HG03469 (cell line): ENCODE measurements at regions not wholly inside any gene's neighbourhood (a gene's known extent, or its start where the extent isn't known, plus 50 kb on each side); places are given as distances from the start of the nearest gene placed in this dataset.
"Not testable (repeated sequence)": the region's sequence is repeated elsewhere in the genome, so short reads cannot be mapped to it uniquely, and the experiment has no call there.

Experiments used
- ATAC-seq: cut with Tn5 transposase; IDR thresholded peaks from one replicate; pipeline ENCODE4 v1.9.1; 2021; ENCODE audit warnings: mild to moderate bottlenecking, moderate library complexity, moderate number of reproducible peaks; ENCODE audit not compliant: unreplicated experiment

DNA sequence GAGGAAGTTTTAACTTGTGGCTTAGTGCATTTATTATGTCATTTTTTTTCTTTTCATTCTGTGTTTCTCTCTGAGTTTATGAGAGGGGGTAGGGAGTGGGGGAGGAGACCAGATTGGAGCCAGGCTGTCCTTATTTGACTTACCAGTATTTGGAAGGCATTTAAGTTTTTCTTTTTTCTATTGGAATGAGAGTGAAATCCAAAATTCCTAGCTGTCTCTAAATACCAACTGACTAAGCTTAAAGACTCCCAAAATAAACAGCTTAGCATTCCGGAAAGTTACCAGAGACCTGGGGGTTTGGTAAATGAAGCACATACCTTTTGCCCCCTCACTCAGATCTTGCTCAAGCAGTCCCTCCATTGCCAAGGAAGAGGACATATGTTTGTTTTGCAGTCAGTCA is 581.9 kb upstream of the BRINP1 start:
- ATAC-seq = no peak

DNA sequence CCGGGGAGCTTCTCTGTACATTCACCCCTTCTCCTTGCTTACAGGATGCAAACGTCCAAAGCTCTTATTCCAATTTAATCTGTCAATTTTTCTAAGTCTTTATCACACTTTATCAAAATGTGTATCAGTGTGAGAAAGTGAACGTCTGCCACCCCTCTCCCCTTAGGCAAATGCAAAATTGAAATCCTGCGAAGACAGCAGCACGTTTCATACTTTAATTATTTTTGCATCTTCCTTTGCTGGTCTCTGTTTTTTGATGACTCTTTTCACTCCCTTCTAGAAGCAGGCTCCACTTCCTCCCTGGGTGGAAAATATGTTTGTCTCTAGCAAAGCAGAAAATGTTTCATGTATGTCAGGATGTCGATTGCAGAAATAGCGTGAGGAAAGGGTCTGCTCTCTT is 576.5 kb upstream of the BRINP1 start:
- ATAC-seq = no peak

DNA sequence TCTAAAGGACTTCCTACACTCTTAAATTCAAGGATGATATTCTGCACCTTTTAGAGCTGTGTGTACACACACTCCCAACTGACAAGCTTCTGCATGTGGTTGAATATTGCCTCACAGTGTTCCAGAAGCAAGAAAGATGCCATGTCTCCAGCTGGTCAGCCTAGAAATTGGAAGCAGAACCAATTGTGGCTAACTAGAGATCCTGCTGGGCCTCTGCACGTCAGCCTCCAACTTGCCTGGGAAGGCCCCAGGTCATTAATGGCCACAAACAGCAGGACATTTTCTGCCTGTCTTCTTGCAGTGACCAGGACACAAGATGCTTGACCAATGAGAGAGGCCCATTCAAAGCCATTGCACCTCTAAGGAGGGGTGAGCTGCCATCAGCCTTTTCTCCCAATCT is 571.9 kb upstream of the BRINP1 start:
- no peak for ATAC-seq

DNA sequence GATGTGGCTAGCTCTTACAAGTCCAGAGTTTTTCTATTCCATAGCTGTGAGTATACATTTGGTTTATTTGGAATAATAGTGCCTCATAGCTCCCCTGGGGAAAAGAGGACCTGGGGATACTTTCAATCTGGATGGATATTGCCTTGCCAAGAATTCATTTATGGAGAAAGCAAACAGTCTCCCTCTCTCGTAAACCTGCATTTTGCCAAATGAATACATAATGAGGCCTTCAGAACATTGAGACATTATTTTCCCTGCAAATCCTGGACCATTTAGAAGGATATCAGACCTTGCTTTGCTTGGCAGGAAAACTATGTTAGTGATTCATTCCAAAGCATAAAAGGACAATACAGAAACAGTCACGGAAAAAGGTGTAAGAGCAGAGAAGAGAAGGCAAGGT is 569.6 kb upstream of the BRINP1 start:
- no peak for ATAC-seq

DNA sequence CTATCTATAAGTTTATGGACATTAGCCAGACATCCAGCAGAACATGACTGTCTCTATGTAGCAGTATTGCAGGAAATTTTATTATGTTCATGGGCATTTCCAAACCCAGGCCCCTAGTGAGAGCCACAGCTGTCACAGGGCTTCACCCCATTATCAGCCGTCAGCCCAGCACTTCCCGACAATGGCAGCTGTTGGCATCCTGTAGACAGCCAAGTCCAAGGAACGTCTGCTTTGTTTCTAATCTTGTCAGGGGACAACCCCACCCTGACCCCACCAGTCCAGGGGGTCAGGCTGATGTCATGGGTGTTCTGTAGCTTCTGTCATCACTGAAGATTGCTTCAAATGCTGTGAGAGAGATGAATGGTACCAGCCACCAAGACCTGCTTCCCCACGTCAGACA is 565.3 kb upstream of the BRINP1 start:
- ATAC-seq = no peak

DNA sequence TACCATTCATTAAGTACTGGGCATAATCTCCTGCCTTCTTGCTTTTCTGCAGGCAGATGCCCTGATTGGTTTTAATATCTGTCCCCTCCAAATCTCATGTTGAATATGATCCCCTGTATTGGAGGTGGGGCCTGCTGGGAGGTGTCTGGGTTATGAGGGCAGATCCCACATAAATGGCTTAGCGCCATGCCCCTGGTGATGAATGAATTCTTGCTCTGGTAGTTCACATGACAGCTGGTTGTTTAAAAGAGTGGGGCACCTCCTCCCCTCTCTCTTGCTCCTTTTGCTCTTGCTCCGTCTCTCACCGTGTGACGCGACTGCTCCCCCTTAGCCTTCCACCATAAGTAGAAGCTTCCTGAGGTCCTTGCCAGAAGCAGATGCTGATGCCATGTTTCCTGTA is 564.0 kb upstream of the BRINP1 start:
- no peak for ATAC-seq

DNA sequence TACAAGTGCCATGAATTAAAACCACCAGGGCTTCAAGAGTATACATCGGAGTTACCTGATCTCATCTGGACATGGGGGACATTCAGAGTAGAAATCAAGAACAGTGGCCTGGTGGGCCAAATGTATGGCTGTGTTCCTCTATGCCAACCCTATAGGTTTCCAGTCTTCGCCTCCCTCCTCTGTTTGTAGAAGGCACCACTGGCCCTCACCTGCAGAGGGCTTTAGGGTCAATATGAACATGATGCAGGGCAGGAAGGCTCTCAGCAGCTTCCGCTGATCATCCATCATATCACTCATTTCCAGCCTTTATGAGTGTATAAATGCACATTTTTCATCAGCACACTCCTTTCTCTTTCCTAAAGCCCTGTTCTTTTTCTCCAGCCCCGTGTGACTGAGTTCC is 555.5 kb upstream of the BRINP1 start:
- no peak for ATAC-seq

DNA sequence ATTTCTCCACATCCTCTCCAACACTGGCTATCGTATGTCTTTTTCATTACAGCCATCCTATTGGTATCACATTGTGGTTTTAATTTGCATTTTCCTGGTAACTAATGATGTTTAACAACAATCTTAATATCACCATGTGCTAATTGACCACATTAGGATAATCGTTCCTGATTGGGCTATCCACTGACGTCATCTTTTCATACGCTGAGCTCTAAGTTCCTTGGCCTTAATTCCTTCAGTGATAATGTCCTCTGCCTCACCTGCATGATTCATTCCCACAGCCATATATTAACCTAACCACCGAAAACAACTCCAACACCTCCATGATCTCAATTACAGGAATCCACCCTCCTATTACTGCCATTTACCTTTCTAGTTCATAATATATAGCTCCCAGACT is 547.9 kb upstream of the BRINP1 start:
- ATAC-seq = no peak

DNA sequence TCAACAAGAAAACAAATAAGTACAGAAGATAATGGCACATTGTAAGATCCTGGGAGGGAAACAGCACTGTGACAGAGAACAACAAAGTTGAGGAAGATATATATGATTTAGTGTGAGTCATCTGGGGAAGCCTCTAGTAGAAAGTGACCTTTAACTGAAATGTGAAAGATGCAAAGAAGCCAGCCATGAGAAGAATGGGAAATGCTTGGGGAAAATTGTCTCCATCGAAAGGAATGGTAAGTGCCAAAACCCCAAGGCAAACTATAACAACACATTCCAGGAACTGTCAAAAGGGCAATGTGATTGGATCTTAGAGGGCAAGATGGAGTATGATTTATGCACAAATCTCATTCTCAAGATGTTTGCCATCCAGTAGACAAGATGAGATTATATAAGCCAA is 537.8 kb upstream of the BRINP1 start:
- ATAC-seq = no peak

DNA sequence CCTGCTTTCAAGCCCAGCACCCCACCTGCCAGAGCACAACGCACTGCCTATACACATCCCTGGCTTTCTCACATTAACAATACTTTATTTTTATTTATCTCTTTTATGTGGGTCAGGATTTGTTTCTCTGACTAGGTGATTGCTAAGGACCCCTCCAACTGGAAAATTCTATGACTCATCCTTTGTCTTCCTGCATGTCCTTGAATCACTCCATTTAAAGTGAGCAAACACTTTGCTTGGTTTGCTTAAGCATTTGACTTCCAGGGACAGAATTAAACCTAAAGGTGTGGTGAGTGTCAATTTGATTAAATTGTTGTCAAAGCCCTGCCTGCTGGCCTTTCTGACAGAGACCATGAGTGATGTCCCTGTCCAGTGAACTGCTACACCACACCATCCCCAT is 536.5 kb upstream of the BRINP1 start:
- no peak for ATAC-seq

DNA sequence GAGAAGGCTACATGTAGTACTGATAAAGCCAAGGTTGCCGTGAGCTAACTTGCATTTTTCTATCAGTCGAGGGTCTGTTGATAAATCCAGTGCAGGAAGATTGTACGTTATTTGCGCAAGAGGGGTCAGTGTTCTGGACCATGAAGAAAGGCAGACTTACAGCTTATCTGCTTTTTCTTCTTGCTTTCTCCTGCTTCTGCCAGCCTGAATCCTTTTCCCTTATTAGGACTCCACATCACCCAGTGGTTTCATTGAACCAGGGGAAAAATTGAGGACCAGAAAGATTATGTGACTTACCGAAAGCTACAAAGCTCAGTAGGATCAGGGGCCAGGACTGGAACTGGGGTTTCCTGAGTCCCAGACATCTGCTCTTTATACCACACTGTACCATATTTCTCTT is 534.6 kb upstream of the BRINP1 start:
- no peak for ATAC-seq

DNA sequence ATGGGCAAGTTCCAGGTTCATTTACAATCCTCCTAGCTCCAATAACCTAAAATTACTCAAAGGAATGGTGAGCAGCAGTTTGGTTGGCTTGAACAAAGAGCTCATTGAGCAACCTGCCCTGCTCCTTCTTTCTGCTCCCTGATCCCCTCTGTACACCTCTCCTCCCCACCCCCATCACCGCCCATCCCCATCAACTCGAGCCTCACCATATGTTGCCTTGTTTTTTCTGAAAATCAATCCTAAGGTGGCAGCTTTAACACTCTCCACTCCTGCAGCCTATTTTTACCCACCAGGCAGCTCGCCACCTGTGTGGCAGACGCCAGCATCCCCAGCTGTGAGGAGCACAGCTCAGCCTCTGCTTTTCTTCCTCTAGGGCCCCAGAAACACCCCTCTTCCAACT is 533.4 kb upstream of the BRINP1 start:
- ATAC-seq = no peak

DNA sequence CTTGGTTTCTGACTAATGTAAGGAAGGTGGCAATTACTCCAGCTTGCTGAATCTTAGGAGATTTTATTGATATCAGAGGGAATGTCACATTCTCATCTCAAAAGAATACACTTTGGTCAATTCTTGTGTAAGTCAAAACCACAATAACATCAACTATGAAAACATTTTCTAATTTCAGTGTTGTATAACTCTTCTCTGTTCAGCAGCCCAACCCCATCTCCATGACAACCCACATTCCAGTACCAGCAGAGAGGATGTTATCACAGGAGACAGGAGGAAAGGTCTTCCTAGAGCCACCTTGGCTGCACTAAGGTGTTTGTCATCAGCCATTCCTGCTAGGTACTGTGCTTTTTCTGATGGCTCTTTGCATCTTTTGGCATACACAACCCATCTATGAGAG is 529.1 kb upstream of the BRINP1 start:
- no peak for ATAC-seq

DNA sequence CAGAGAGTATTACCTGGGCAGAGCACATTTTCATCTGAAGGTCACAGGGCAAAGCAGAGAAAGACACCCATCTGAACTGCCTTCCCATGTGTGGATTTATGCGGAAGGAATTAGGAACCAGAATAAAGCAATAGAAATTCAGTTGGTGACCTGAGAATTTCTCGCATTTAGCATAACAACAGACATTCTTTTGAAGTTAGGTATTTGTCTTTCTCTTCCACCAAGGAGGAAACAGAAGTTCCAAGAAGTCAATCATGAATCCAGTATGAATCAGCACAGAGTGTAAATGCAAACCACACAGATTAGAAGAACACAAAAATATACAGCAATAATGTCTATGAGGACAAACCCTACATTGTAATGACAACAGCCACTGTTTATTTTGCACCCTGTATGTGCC is 515.2 kb upstream of the BRINP1 start:
- no peak for ATAC-seq

DNA sequence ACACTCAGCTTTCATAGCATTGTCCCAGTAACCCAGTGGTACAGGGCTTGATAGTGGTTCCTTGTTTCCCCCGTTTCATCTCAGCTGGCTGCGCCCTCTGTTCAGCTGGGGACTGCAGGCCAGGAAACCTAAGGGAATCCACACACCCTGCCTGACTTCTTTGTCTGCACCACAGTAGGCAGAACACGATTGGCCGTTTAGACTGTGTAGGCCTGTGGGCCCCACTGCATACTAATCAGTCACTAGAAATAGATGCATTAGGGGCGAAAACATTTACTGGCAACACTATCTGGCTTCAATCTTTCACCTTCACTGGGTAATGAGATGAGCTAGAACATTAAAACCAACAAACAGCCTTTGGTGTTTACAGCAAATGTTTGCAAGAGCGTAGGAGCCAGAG is 512.7 kb upstream of the BRINP1 start:
- no peak for ATAC-seq

DNA sequence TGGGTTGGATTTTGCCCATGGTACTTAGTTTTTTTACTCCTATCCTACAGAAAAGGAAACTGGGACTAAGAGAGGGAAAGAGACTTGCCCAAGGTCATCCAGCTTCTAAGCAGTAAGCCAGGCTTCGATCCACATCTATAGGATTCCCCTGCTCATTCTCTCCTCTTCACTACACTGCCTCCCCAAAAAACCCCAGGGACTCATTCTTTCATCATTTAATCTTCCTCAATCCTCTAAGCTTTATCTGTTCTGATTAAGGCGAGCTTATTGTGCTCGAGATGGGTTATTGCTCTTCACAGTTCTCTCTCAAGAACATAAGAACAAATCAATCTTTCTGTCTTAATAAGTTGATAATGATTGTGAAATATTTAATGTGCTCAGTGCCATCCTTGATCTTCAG is 511.1 kb upstream of the BRINP1 start:
- no peak for ATAC-seq

DNA sequence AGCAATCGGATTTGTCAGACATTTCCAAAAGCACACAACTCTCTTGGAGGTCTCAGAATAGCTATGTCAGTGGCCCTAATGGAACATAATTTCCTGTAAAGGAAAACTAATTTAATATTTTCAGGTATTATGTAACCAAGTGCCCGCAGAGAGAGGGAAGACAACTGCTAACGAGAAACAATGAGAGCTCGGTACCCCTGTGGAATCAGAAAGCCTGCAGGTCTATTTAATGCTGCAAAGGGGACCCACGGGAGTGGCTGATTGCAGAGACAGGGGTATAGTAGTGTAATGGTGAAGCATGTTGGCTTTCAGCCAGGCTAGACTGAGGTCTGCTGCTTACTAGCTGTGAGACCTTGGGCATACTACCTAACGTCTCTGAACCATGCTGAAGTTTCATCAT is 508.1 kb upstream of the BRINP1 start:
- no peak for ATAC-seq

DNA sequence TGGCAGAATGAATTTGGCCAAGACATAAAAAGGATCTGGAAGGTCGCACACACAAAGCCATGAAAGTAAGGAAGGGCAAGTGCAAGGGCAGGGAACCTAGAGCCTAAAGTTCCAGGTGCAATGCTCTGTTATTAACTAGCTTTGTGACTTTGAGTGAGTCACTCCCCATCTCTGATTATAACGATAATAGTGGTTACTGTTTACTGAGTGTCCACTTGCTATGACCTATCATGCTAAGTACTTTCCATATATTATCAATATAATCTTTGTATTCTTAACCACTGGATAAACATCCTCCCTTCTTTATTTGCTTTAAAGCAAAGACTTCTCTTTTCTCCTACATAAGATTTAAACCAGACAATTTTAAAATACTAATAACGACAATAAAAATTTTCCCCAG is 504.6 kb upstream of the BRINP1 start:
- no peak for ATAC-seq

DNA sequence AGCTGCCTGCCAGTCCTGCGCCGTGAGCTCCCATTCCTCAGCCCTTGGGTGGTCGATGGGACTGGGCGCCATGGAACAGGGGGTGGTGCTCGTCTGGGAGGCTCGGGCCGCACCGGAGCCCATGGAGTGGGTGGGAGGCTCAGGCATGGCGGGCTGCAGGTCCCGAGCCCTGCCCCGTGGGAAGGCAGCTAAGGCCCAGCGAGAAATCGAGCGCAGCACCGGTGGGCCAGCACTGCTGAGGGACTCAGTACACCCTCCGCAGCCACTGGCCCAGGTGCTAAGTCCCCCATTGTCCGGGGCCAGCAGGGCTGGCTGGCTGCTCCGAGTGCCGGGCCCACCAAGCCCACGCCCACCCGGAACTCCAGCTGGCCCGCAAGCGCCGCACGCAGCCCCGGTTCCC is 501.0 kb upstream of the BRINP1 start:
- not testable (repeated sequence) for ATAC-seq

DNA sequence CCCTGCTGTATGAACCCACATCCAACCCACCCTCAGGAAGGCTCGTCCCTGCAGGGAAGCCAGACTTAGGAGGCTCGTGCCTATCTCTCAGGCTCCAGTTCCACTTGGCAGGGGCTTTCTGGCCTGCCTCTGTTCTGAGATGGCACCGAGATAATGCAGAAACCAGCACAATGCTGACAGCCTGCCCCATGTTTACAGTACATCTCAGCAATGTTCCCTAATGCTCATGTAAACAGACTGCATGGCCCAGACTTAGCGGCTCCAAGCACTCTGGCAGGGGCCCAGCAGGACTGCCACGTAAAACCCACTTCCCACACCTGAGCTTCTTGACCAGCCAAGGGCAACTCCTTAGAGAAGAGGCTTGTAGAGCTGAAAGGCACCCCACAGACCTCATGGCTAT is 499.5 kb upstream of the BRINP1 start:
- ATAC-seq = no peak

DNA sequence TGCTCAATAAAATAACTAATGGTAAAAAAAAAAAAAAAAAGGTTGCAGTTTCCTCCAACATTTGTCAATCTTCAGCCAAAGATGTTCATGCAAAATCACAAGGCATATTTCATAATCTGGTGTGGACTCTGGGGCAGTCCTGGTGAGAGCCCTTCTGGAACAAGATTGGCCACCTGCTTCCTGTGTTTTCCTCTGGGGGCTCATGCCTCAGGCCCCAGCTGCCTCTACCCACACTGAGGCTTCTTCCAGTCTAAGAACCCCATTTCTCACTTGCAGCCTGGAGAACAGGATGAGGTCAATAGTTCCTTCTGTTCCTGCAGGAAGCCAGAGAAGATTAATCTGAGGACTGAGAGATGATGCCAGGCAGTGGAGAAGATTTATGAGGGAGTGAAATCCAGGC is 492.6 kb upstream of the BRINP1 start:
- no peak for ATAC-seq

DNA sequence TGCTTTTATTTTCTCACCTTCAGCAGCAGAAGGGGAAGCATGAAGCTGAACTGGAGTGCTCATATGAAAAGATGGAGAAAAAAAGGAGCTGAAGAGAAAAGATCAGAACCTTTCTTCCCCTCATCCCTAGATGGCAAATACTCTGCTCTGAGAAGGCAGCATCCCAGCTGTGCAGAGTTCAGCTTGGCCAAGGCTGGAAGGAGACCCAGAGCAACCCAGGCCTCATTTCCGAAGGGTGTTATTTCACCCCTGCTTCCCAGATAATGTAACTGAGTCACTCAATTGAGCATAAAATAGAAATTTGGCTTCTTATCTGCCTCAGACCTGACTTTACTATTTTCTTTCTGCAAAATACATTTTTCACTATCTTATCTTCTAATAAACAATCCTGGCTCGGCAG is 489.9 kb upstream of the BRINP1 start:
- ATAC-seq = no peak

DNA sequence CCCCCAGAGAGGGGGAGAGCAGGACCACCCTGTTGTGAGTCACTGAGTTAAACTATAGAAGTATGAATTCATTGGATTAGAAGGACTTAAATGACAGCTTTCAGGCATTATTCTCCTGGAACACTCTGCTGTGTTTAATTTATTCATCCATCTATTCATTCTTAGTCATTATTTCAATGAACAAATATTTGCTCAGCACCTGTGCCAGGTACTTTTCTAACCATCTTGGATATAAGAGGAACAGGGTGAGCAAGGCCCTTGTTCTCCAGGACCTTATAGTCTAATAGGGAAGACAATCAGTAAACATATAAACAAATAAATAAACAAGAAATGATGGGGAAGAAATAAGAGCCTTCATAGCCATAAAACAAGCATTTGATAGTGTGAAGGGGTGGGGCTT is 483.9 kb upstream of the BRINP1 start:
- no peak for ATAC-seq

DNA sequence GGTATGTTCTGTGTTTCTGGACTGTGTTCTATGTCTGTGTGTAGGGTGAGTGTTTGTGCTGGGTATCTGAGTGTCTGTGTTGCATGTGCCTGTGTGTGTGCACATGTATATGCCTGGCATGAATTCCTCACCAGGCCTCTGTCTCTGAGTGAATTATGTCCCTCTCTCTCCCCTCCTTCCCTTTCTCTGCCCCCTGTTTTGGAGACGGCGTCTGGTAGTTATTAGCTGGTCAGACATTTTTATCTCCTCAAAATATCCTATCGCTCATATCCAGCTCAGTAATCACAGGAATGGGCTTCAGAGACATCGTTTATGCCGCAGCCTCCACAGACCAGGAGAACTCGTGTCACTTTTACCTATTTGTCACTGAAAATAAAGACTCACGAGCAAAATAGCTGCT is 483.2 kb upstream of the BRINP1 start:
- ATAC-seq = no peak
